A549 (cell line): ENCODE measurements at regions not wholly inside any gene's neighbourhood (a gene's known extent, or its start where the extent isn't known, plus 50 kb on each side); places are given as distances from the start of the nearest gene placed in this dataset.

Experiments used
- ATAC-seq, 2 experiments: fragments of 200-7000 bp in 1 of 2; fragments of >200 bp in 1 of 2; cut with Nextera tagmentation in 1 of 2; cut with Tn5 transposase in 1 of 2; 3 replicates each; pipeline versions ENCODE4 v1.8.0 to v1.9.1; 2018 to 2020; ENCODE audit warnings: mild to moderate bottlenecking in 1 of 2, moderate library complexity in 1 of 2
- CTCF ChIA-PET: fragments of 300-600 bp; sonication (Branson Sonifier 250); formaldehyde crosslinking; extraction: SDS; loops from one replicate; lab custom pipeline; 2021; ENCODE audit warnings: antibody characterized with exemption, inconsistent platforms; lab: Yijun Ruan, JAX
- POLR2A ChIA-PET: fragments of 350-600 bp; formaldehyde crosslinking; extraction: SDS; loops from one replicate; lab custom pipeline; 2021; ENCODE audit warnings: antibody characterized with exemption, inconsistent platforms; lab: Yijun Ruan, JAX
- DNase-seq, 2 experiments: peaks; one replicate each; pipeline versions ENCODE4 v3.0.0 to v3.0.0-alpha.2; 2011 to 2016; ENCODE audit warnings: low read depth in 1 of 2, low spot score in 1 of 2
- FAIRE-seq: peaks from 2 replicates; lab custom pipeline; 2011; peaks lifted over from hg19 to GRCh38; lab: Jason Lieb, UNC
- H3K27ac ChIP-seq, 2 experiments: fragments of >200 bp; sonication (Bioruptor Twin); formaldehyde crosslinking; 3 replicates each; pipeline ENCODE4 v1.5.1; 2016 to 2017
- H3K4me1 ChIP-seq: fragments of >200 bp; sonication (Bioruptor Twin); formaldehyde crosslinking; 3 replicates; pipeline ENCODE4 v1.6.1; 2016
- H3K4me2 ChIP-seq: fragments of >200 bp; sonication (Bioruptor Twin); formaldehyde crosslinking; 3 replicates; pipeline ENCODE4 v1.6.1; 2016
- H3K4me3 ChIP-seq: fragments of >200 bp; sonication (Bioruptor Twin); formaldehyde crosslinking; 3 replicates; pipeline ENCODE4 v1.5.1; 2016
- H3K9me3 ChIP-seq: fragments of >200 bp; sonication (Bioruptor Twin); formaldehyde crosslinking; 3 replicates; pipeline ENCODE4 v1.6.1; 2016
- CBX2 ChIP-seq: fragments of 200-600 bp; sonication (generic); IDR thresholded peaks from 2 replicates; pipeline ENCODE4 v1.6.1; 2016; ENCODE audit warnings: low read depth, mild to moderate bottlenecking, borderline replicate concordance
- CEBPB ChIP-seq, 2 experiments: fragments of >200 bp in 1 of 2; sonication (Bioruptor Twin) in 1 of 2; formaldehyde crosslinking in 1 of 2; IDR thresholded peaks; 2 replicates each; pipeline ENCODE4 v1.6.1; 2012 to 2016
- CHD2 ChIP-seq: fragments of 150-350 bp; IDR thresholded peaks from 2 replicates; pipeline ENCODE4 v1.6.1; 2014; ENCODE audit warnings: low read length; ENCODE audit not compliant: partially characterized antibody
- CHD4 ChIP-seq: fragments of 200-600 bp; sonication (generic); IDR thresholded peaks from 2 replicates; pipeline ENCODE4 v1.6.1; 2016; ENCODE audit warnings: antibody characterized with exemption, mild to moderate bottlenecking, borderline replicate concordance
- EHF ChIP-seq: fragments of 250-450 bp; sonication (Bioruptor Pico); IDR thresholded peaks from 2 replicates; pipeline ENCODE4 v1.5.0; 2020; ENCODE audit warnings: mild to moderate bottlenecking
- FOXS1 ChIP-seq: fragments of 250-450 bp; sonication (Bioruptor Pico); IDR thresholded peaks from 2 replicates; pipeline ENCODE4 v1.5.0; 2020; ENCODE audit warnings: mild to moderate bottlenecking, moderate library complexity
- MAFK ChIP-seq: fragments of 450-650 bp; IDR thresholded peaks from 2 replicates; pipeline ENCODE4 v1.6.1; 2014; ENCODE audit not compliant: partially characterized antibody
- MAZ ChIP-seq: fragments of 150-350 bp; IDR thresholded peaks from 2 replicates; pipeline ENCODE4 v1.6.1; 2014; ENCODE audit warnings: antibody characterized with exemption, low read depth, low read length, borderline replicate concordance
- MYC ChIP-seq: IDR thresholded peaks from 2 replicates; pipeline ENCODE4 v1.6.1; 2012; ENCODE audit warnings: mild to moderate bottlenecking, inconsistent platforms, low read length, improper control_type of control experiment, borderline replicate concordance
- NFE2L2 ChIP-seq: fragments of 150-350 bp; conservative IDR thresholded peaks from 2 replicates; pipeline ENCODE4 v1.6.1; 2014; ENCODE audit warnings: low read length
- NR3C1 ChIP-seq: fragments of >200 bp; sonication (Bioruptor Twin); formaldehyde crosslinking; IDR thresholded peaks from 3 replicates; pipeline ENCODE4 v1.6.1; 2017
- POLR2A ChIP-seq: IDR thresholded peaks from 2 replicates; pipeline ENCODE4 v1.6.1; 2012; ENCODE audit warnings: mild to moderate bottlenecking, low read length
- POLR2AphosphoS2 ChIP-seq: conservative IDR thresholded peaks from 2 replicates; pipeline ENCODE4 v1.6.1; 2012; ENCODE audit warnings: low read length, improper control_type of control experiment, inconsistent platforms
- RAD21 ChIP-seq, 2 experiments: fragments of >200 bp in 1 of 2; sonication (Bioruptor Twin) in 1 of 2; formaldehyde crosslinking in 1 of 2; IDR thresholded peaks in 1 of 2; conservative IDR thresholded peaks in 1 of 2; 2 replicates in 1 of 2; 3 replicates in 1 of 2; pipeline ENCODE4 v1.6.1; 2012 to 2018; ENCODE audit warnings: inconsistent platforms in 1 of 2
- RFX5 ChIP-seq: fragments of 450-650 bp; IDR thresholded peaks from 2 replicates; pipeline ENCODE4 v1.7.1; 2014; ENCODE audit warnings: antibody characterized with exemption, mild to moderate bottlenecking, moderate library complexity
- TFCP2L1 ChIP-seq: fragments of 250-450 bp; sonication (Bioruptor Pico); IDR thresholded peaks from 2 replicates; pipeline ENCODE4 v1.5.0; 2021; ENCODE audit warnings: mild to moderate bottlenecking
- ZFP36 ChIP-seq: fragments of 450-650 bp; IDR thresholded peaks from 2 replicates; pipeline ENCODE4 v1.6.1; 2014; ENCODE audit warnings: borderline replicate concordance; ENCODE audit not compliant: partially characterized antibody
- whole genome bisulfite sequencing: methylation state at CpG from one replicate; pipeline ENCODE4 v1.1.6; 2017; ENCODE audit errors: missing lambda C conversion rate; 5-methylcytosine and 5-hydroxymethylcytosine counted together
- TF ChIP-seq, protein P1 (sequence below): IDR thresholded peaks from 2 replicates; pipeline ENCODE4 v1.6.1; 2012
- TF ChIP-seq, protein P2 (sequence below): IDR thresholded peaks from 2 replicates; pipeline ENCODE4 v1.6.1; 2012; ENCODE audit warnings: low read depth, borderline replicate concordance
- TF ChIP-seq, protein P3 (sequence below): fragments of >200 bp; sonication (Bioruptor Twin); formaldehyde crosslinking; IDR thresholded peaks from 2 replicates; pipeline ENCODE4 v1.6.1; 2016
- TF ChIP-seq, protein P4 (sequence below): fragments of 200-600 bp; sonication (generic); IDR thresholded peaks from 2 replicates; pipeline ENCODE4 v1.6.1; 2016; ENCODE audit warnings: antibody characterized with exemption, mild to moderate bottlenecking, moderate library complexity

DNA sequence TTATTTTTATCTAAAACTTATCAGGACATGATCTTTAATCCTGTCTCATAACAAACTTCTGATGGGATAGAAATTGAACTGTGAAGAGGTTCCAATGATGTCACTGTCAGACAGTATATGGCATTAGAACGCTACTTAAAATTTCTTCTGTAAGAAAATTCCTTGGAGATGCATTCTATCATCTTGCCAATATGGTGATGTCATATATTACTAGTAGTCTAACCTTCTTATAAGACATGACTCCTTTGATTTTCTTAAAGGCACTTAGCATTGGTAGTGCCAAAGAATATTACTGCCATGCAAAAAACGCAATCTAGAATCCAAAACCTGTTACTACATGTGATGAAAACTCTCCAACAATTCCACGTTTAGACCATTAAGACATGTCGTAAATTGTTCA lies 131.1 kb downstream of the SLC25A46 start:
- no peak for TF ChIP-seq RAD21 (conservative IDR thresholded peaks at IDR 0.05 in 1 of 2, IDR thresholded peaks at IDR 0.05 in 1 of 2)
- TF ChIP-seq EHF, result no peak
- no peak for TF ChIP-seq MAZ
- no peak for TF ChIP-seq NFE2L2
- TF ChIP-seq POLR2AphosphoS2, result no peak
- TF ChIP-seq CEBPB (IDR thresholded peaks at IDR 0.05), result no peak
- TF ChIP-seq, protein P1, sequence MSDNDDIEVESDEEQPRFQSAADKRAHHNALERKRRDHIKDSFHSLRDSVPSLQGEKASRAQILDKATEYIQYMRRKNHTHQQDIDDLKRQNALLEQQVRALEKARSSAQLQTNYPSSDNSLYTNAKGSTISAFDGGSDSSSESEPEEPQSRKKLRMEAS, result no peak
- Histone ChIP-seq H3K9me3 (no peaks in the 10 kb centered on the region), H3K4me3 (no peak overlapping the region), H3K27ac (no peak overlapping the region), H3K4me1 (no peaks in the 10 kb centered on the region), H3K4me2 (no peak overlapping the region)
- CTCF ChIA-PET, result no interaction called here
- DNase-seq (no peak), ATAC-seq (no peak), FAIRE-seq (no peak)
- WGBS, result 2% methylated on average over 4 of the region's 4 CpGs
- POLR2A ChIA-PET, result no interaction called here

DNA sequence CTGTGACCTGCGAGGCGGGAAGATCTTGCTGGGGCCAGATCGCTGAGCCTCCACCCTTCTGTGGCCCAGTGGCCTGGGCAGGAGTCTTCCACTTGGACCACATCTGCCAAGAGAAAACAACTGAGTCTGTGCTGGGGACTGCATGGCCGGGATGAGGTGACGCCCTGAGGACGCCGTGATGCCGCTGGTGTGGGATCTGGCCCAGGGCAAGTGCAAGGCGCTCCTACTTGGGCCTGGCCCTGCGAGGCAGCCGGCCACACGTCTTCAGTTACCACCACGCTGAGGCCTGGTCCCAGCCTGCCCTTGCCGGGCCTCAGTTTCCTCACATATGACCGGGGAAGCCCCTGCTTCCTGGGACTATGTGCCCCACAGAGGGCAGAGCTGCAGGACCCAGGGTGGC lies 133.4 kb downstream of the SLC25A46 start:
- DNase-seq, result no peak
- Histone ChIP-seq H3K4me2 (no peak overlapping the region), H3K27ac (no peak overlapping the region), H3K4me3 (no peak overlapping the region), H3K4me1 (no peaks in the 10 kb centered on the region), H3K9me3 (no peaks in the 10 kb centered on the region)
- FAIRE-seq, result no peak
- POLR2A ChIA-PET, result no interaction called here
- ATAC-seq, result no peak
- no peak for TF ChIP-seq MYC
- TF ChIP-seq NR3C1, result no peak
- no peak for TF ChIP-seq NFE2L2
- no peak for TF ChIP-seq CBX2
- TF ChIP-seq ZFP36, result no peak
- no peak for TF ChIP-seq EHF
- TF ChIP-seq CHD2, result no peak
- TF ChIP-seq RFX5, result no peak
- no peak for TF ChIP-seq TFCP2L1 (CRISPR knock-in tag)
- 40% methylated on average over 3 of the region's 15 CpGs for WGBS
- CTCF ChIA-PET, result no interaction called here

DNA sequence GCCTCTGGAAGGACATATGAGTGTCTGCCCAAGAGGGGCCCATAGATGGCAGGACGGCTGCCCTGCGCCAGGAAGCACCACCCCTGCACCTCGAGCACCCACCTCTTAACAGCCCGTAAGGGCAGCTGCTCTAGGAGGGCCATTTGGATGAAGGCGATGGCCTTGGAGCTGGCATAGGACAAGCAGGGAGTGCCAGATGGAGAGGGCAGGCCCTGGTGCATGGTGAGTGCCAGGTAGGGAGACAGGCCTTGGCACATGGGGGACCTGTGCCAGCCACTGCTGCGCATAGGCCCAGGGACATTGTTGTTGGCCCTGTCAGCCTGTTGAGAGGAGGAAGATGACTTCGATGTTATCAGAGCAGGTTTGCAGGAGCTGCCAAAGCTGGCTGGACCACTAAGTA lies 134.2 kb downstream of the SLC25A46 start:
- no peak overlapping the region for H3K4me2 ChIP-seq
- CTCF ChIA-PET, result no interaction called here
- no peaks in the 10 kb centered on the region for H3K9me3 ChIP-seq
- DNase-seq (no peak), FAIRE-seq (no peak), ATAC-seq (no peak)
- WGBS, result 44% methylated on average over 2 of the region's 7 CpGs
- H3K27ac ChIP-seq, result no peak overlapping the region
- TF ChIP-seq, protein P2, sequence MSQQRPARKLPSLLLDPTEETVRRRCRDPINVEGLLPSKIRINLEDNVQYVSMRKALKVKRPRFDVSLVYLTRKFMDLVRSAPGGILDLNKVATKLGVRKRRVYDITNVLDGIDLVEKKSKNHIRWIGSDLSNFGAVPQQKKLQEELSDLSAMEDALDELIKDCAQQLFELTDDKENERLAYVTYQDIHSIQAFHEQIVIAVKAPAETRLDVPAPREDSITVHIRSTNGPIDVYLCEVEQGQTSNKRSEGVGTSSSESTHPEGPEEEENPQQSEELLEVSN, result no peak
- TF ChIP-seq CHD4 (no peak), POLR2A (no peak), RAD21 (conservative IDR thresholded peaks at IDR 0.05 in 1 of 2, IDR thresholded peaks at IDR 0.05 in 1 of 2) (no peak), CHD2 (no peak), FOXS1 (CRISPR knock-in tag) (no peak), TFCP2L1 (CRISPR knock-in tag) (no peak), MAFK (no peak)
- TF ChIP-seq, protein P3, sequence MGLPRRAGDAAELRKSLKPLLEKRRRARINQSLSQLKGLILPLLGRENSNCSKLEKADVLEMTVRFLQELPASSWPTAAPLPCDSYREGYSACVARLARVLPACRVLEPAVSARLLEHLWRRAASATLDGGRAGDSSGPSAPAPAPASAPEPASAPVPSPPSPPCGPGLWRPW, result no peak
- TF ChIP-seq, protein P4, sequence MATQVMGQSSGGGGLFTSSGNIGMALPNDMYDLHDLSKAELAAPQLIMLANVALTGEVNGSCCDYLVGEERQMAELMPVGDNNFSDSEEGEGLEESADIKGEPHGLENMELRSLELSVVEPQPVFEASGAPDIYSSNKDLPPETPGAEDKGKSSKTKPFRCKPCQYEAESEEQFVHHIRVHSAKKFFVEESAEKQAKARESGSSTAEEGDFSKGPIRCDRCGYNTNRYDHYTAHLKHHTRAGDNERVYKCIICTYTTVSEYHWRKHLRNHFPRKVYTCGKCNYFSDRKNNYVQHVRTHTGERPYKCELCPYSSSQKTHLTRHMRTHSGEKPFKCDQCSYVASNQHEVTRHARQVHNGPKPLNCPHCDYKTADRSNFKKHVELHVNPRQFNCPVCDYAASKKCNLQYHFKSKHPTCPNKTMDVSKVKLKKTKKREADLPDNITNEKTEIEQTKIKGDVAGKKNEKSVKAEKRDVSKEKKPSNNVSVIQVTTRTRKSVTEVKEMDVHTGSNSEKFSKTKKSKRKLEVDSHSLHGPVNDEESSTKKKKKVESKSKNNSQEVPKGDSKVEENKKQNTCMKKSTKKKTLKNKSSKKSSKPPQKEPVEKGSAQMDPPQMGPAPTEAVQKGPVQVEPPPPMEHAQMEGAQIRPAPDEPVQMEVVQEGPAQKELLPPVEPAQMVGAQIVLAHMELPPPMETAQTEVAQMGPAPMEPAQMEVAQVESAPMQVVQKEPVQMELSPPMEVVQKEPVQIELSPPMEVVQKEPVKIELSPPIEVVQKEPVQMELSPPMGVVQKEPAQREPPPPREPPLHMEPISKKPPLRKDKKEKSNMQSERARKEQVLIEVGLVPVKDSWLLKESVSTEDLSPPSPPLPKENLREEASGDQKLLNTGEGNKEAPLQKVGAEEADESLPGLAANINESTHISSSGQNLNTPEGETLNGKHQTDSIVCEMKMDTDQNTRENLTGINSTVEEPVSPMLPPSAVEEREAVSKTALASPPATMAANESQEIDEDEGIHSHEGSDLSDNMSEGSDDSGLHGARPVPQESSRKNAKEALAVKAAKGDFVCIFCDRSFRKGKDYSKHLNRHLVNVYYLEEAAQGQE, result no peak
- H3K4me1 ChIP-seq, result no peaks in the 10 kb centered on the region
- POLR2A ChIA-PET, result no interaction called here
- H3K4me3 ChIP-seq, result no peak overlapping the region
